ENCODE measurements at regions not wholly inside any gene's neighbourhood (a gene's known extent, or its start where the extent isn't known, plus 50 kb on each side); places are given as distances from the start of the nearest gene placed in this dataset.
A peak's percentile ranks its signal among the peaks of the same experiment; 100 is the strongest.

DNA sequence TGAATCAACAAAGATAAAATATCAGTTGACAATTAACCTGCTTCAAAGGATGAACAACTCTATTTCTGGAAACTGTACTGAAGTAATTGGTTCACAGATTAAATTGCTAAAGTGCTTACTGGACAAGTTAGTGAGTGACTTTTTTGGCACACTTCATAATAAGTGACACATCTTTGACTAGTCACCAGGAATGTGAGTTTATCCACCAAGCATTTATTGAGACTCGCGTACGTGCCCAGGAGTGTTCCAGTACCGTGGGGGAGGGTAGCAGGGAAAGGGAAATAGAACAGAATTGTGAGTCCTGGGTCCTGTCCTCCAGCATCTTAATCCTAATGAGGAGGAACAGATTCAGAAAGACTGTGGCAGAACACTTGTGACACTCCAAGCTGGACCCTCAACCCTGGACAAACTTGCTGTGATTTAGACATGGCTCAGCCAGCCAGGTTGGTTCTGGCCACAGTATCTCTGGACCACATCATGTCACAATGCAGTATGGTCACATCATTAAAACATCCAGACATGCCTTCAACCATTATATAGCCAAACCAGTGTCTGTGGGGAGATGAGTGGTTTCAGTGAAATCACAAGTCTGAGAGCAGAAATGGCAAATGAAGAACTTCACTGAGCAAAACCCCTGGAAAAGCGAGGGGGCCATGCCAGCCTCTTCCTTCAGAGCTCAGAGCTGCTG lies 623.1 kb downstream of the BNC2 start:
- DNase-seq: no peak

DNA sequence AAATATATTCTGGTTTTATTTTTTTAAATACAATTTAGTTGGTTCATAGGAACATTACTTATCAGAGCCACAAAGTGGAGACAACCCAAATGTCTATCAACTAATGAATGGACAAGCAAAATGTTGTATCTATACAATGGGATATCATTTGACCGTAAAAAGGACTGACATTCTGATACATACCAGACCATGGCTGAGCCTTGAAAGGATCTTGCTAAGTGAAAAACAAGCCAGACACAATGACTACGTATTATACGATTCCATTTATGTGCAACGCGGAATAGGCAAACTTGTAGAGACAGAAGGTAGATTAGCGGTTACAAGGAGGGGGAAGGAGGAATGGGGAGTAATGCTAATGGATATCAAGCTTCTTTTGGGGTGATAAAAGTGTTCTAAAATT lies 621.6 kb downstream of the BNC2 start:
- DNase-seq: no peak

DNA sequence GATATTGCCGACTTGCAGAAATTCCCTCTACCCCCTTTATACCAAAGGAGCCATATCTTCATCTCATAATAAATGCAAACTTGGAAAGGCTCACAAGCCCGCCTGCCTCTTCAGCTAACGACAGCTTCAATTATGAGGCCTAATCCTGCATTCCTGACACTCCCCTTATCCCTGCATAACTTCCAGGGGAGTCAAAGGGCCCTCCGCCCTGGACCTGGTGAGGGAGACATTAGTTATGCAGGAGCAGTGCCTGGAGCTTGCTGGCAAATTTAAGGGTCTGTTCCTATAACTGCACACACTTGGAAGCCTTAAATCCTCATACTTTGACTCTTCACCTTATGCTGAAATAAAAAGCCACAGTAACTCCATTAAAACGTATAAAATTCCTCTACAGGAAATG lies 617.9 kb downstream of the BNC2 start:
- DNase-seq: no peak

DNA sequence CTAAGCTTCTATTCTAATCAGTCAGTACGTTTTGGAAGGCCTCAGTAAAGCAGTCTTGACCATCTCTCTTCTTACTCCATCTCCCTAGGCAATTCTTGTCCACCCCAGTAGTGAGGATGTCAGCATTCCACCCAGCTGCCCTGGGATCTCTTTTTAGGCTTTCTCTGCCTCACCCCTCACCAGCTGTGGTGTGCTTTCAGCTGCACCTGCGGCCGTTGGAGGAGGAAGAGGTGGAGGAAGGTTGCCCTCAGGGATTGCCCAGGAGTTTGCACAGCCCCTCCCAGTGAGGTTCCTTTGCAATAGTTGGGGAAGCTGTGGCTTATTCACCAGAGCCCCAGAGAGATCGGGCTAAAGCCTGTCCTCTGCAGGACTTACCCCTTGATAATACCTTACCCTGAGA lies 615.8 kb downstream of the BNC2 start:
- DNase-seq: no peak

DNA sequence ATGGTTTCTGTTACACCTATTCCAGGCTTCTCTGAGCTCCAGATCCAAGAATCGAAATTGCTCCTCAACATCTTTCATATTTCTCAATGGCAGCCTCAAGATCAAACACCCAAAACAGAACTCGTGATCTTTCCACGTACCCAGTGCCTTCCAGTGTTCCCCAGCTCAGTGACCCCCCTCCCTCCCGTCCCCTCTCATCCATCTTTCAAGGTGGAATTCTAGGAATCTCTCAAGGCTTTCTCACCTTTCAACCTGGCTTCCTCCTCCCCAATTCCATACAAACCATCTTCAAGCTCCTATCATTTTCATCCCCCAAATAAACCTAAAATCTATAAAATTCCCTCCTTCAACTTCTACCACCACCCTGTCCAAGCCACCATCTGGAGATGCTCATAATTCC lies 615.3 kb downstream of the BNC2 start:
- DNase-seq: no peak

DNA sequence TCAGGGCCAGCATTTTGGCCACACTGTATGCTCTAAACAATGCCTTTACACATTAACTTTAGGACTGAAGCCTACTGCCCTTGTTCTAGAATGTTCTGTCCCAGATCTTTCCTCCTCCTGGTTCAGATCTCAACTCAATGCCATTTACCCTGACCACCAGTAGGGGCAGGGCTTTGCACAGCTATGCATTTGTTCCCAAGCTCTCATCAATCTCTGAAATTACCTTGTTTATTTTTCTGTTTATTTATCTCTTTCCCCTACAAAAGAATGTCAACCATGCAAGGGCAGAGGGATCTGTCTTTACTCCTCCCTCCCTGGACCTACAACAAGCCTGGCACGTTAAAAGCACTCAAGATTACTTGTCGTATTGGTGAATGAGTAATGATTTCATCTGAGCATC lies 612.9 kb downstream of the BNC2 start:
- no peak for DNase-seq

DNA sequence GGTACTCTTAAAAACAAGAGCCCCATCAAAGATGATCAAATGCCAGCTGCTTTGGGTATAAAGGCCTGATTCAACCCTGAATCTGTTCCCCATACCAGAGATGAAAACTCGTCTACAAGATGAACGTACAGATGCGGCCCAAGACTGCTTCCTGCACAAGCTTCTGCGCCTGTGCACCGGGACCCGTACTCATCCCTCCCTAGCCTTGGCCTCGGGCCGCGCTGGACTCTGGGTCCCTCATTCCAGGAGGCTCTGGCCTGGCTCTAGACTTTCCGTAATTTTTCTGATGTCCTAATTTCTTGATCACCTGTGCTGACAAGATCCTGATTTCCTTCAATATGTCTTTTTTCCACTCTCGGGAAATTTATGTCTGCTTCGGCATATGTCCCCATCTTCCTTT lies 612.3 kb downstream of the BNC2 start:
- no peak for DNase-seq

DNA sequence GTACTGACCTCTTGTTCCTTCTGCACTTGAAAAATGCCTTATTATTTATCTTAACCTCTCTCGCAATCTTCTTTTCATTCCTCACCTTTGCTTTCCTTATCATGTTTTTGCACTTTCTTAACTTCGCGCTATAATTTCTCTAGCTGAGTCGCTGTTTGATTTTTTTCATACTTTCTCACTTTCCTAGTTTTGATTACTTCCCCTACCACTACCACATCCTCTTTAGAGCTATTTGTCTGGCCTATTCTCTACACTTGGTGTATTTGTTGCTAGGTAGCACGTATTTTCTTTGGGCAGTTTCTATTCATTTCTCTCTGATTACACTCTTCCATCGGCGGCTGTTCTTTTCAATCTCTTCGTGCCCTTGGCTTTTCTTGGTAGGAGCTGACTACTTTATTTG lies 611.8 kb downstream of the BNC2 start:
- no peak for DNase-seq

DNA sequence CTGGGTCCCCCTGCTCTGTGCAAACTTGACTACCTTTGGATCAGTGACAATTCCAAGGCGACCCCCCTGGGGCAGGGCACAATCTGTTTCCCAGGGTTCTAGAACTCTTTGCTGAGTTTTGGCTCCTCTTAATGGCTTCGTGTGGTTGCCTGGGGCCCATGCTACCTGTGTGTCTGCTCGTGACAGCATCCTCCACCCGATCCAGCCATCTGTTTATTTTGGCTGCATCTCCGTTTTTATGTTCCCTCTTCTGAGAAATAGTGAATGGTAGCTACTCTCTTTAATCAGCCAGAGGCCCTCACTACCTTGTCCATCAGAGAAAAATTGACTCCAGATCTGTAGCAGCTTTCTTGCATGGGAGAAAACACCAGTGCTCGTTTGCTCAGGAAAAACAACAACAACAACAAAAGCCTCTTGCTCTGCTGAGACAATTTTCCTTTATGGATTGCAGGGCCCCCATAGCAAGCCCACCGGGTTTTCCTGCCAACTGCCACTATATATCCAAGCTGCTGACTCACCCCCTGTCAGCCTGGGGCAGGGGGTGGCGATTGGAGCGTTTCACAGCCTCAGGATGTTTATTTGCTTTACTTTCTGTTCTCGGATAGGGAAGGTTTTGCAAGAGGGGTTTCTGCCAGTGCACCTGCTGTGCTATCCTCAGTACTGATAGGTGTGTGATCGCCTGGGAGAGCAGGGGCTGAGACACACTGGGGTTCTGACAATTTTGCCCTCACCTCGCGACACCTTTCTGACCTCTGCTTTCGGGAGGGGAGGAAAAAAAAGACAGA lies 607.8 kb downstream of the BNC2 start:
- peak; percentile 8 for DNase-seq

DNA sequence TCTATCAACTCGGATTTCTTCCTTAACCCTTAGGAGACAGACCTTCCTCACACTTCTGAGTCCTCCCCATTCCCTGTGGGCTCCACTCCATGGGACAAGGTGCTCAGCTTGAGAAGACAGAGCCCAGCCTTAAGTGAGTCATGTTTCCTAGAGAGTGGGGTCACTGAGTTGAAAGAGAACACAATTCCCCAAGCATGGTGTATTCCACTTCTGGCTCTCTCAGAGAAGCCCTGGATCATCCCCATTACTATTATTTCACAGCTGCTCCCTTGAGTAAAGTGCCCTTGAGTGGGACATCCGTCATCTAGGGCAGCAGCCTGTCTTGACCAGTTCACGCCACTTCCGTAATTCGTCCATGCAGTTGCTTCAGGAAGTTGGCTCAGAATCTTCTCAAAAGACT lies 604.8 kb downstream of the BNC2 start:
- DNase-seq: no peak

DNA sequence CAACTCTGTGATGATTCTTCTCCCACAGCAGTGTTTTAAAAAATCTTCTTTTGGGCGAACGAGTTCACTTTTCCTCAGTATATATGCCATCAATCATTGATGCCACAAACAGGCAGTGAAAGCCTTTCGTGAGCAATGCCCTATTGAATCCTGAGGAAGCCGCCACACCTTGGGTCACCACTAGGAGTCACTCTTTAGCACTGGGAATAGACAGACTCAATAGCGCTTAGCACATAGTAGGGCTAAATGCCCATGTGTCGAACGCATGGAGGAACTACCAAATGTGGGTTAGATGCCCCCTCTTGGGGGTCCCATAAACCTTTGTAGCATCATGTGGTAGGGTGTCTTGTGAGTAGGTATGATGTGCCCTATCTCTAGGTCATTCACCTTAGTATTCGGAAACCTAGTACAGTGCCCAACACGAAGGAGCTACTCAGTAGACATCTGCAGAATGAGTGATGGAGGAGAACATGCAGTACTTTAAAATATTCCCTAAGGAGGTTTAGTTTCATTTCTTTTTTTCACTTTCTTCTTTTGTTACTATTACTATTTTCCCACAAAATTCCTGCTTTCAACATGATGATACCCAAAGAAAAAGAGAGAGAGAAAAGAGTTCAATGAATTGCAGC lies 603.7 kb downstream of the BNC2 start:
- DNase-seq: no peak

DNA sequence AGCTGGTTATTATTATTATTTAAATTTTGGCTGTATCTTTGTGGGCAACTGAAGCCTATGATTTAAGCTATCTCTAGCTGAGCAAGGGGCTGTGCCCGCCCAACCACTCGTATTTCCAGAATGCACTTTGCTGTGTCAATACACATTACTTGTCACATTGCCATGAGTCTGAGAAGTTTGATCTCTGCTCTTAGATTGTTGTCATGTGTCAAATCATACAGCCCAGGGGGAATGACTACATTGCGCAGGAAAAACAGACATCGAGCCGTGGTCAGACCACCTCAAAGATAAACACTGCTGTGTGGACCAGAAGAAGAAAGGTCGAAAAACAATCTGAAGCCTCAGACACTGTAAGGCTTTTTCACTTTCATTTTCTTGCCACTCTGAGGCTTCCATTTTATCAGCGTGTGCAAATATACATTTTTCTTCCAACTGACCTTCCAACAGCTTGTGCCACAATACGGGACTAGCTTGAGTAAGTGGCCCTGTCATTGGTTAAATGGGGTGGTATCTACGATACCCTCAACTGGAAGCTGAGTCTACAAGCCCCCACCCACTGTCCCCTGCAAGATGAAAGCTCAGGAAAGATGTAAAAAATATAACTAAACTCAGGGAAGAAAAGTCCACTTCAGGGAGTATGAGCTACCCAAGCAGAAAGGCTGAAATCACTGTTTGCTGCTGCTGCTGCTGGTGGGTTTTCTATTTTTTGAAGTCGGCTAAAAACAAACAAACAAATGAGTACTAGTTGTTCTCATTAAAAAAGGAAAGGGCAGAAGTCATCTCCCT lies 603.0 kb downstream of the BNC2 start:
- DNase-seq: no peak

DNA sequence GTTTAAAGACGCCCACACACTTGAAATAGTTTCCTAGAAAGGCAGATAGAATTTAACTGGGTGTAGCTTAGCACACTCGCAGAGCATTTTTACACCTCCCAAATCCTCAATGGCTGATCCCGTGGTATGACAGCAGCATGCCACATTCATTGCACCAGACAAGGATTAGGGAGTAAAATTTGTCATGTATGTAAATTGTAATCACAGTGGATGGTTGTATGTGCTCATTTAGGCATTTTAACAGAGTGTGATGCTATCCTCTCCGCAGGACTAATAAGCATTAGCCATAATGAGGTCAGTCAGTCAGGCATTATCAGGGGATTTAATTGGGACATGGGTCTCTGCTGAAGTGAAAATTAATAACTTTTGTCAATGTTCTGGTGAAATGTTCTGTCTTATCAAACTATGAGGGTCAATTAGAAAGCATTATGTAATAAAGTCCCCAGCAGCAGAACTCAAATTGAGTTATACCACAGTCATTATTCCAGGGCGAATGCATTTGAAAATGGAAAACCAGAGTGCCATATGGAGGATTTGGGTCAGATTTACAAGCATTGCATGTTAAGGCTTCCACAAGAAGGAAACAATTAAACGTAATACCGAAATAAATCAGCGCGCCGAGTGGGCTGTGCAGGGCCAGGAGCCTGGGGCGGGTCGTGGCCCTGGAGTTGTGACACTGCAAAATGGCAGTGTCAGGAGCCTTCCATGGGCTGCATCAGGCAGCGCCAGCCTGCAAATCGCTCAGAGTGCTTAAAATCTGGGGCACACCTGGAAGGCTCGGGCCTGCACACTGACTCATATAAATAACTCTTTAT lies 602.2 kb downstream of the BNC2 start:
- no peak for DNase-seq

DNA sequence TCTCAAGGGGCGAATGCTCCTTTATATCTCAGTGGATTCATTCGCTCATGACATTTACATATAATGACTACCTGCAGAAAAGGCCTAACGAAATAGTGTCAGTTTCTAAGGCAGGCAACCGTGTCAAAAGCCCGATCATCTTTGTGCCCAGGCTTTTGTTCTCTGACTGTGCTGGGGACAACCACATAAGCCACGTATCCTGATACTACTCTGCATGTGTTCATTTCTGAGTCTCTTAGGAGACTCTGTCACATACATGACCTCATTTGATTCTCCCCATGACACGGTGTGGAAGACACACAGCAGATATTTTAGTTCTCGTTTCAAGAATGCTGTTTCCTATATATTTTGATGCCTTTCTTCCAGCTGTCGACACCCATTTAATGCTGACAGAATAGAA lies 598.5 kb downstream of the BNC2 start:
- DNase-seq: no peak

DNA sequence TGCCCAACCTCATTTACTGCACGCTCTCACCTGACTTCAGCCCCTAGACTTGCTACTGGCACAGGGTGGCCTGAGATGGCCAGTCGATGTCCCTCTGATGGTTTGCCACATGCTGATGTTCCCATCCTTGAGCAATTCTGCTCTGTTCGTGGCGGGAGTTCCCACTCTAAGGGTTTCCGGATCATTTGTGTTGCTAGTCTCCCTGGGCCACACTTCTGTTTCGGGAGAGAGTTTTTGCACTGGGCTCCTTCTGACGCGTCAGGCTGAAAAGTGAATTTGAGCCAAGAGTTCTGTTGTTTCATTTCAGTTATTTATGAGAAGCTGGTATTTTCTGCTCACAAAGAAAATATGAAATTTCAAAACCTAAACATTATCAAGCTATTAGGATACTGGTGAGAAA lies 597.7 kb downstream of the BNC2 start:
- no peak for DNase-seq

DNA sequence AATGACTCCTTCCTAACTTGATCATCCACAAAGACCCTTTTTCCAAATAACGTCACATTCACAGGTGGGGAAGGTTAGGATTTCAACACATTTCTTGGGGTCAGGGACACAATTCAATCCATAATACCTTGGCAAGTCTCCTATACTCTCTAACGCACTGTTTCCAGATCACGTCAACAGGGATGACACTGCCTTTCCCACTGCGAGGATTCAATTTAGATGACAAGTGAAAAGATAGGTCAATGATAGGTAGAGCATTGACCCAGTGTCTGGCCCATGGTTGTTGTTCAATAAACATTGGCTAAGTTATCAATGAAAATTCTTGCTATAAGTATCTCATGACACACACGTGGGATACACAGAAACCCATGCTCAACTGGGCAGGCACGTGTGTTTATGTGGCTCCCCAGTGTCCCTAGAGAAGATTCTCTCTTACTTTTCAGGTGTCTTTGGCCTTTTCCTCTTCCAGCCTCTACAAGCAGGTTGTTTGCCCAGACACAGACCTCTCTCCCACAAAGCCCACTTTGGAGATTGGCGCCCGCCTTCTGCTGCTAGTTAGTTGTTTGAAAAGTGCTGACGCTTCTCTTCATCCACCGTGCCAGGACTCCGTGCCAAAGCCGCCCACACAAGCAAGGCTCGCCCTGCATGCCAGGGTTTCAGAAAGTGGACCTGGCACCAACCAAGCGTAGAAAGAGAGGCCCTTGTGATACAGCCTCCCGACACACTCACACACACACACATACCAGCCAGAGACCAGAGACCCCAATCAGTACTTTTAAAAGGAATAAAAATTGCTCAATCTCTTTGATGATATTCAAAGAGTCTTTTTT lies 594.5 kb downstream of the BNC2 start:
- DNase-seq: no peak

DNA sequence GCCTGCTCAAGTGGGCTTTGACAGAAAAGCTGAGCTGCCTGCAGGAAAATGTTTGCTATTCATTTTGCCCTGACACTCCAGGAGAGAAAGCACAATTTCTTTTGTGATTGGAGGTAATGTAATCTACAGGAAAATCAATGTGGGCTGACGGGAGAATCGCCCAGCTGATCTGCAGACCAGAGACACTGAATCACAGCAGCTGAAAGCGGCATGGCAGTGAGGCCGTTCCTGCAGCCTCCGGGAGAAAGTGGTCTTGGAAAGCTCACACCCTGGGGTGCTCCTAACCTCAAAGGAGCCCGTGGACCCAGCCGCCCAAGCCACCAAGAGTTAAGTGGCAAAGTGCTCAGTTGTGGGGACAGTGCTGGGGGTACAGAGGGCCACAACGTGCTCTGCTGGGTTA lies 593.6 kb downstream of the BNC2 start:
- DNase-seq: no peak

DNA sequence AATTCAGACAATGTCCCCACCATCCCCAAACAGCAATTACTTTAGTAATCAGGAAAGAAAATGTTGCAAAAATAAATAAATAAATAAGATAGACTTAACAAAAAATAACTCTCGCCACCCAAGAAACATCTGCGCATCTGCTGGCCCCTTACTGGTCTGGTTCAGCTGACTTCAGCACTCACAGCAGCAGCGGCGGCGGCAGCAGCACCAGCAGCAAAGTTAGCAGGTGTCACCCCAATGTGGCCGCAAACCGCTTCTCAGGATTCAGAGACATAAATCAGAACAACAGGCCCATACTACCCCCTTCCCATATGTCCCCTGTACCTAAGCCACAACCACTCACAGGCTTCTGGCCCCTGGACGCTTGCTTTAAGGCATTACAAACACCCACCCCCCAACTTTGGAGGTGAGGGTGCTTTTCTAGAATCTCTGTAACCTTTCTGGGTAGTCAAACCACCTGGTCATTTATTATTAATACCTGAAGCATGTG lies 593.0 kb downstream of the BNC2 start:
- DNase-seq: no peak

DNA sequence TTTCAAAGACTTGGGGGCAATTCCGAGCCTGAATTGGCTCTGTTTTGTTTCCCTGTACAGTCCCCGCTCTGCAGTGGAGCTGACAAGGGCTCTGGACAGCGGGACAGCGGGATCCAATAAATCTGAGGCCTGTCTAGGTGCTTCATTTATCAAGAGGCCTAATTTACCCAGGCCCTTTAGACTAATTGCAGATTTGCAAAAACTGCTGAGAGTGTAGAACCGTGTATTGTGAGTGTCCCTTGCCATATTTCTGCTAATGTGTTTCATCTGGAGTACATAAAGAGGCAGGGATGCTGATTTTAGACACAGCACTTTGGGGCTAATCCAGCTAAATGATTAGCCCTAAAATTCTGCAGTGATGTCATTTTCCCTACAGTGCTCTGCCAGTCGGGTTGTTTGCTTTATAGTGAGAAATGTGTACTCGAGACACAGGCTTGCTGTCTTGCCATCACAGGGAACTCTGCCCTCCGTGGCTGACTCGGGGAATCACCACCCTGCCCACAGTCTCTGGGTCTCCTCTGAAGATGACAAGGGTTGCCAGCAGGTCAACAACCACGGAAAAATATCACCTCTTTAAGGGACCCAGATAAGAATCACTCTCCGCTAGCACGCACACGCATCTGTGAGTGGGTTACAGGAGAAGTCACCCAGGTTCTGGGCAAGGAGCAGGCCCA lies 592.0 kb downstream of the BNC2 start:
- no peak for DNase-seq

DNA sequence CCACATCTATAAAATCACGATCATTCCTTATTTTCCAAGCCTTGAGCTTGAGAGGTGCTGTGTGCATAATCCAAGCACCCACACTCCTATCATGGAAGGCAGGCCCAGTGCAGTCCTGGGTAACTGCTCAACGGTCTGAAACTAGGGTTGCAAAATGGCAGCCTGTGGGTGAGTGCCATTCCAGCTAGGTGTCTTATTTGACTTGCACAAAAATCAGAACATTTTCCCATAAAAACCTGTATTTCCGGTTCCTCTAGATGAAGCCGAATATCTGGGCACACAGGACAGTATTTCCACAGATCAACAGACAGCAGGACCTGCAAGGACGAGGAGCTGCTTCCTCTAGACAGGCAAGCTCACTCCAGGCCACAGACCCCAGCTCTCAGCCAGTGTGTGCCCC lies 588.8 kb downstream of the BNC2 start:
- no peak for DNase-seq

DNA sequence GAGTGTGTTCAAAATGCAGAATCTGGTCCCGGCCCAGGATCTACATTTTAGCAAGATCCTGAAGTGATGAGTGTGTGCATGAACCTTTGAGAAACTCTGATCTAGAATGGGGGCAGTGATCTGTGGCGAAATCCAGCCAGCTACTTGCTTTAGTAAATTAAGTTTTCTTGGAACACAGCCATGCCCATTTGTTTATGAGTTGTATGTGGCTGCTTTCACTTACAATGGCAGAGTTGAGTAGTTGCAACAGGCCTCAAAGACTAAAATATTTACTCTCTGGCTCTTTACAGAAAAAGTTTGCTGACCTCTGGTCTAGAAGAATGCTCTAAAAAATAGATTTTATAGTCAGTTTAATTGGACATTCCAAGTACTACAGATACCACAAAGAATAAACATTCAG lies 588.3 kb downstream of the BNC2 start:
- no peak for DNase-seq
